Renal pelvis (tissue), 1 donor: ENCODE measurements at regions not wholly inside any gene's neighbourhood (a gene's known extent, or its start where the extent isn't known, plus 50 kb on each side); places are given as distances from the start of the nearest gene placed in this dataset.
"Not testable (repeated sequence)": the region's sequence is repeated elsewhere in the genome, so short reads cannot be mapped to it uniquely, and the experiment has no call there.

Experiments
- DNase-seq: peaks from one replicate; pipeline ENCODE4 v3.0.0-alpha.2; 2013

- no peak for DNase-seq
Observed at GRCh38 chr12:124130691-124131591, 157.9 kb downstream of the ZNF664 start.

- DNase-seq = no peak
Observed at GRCh38 chr12:124131659-124132058, 158.6 kb downstream of the ZNF664 start.

- DNase-seq = no peak
Observed at GRCh38 chr12:124132530-124132929, 159.5 kb downstream of the ZNF664 start.

GRCh38 chr12:124136796-124137195 is 158.1 kb upstream of the RFLNA start:
- no peak for DNase-seq

GRCh38 chr12:124140944-124141486 is 153.9 kb upstream of the RFLNA start:
- no peak for DNase-seq

GRCh38 chr12:124141611-124142010 is 153.3 kb upstream of the RFLNA start:
- not testable (repeated sequence) for DNase-seq

GRCh38 chr12:124142395-124143035 is 152.4 kb upstream of the RFLNA start:
- DNase-seq = no peak

- DNase-seq = no peak
Observed at GRCh38 chr12:124143726-124144125, 151.2 kb upstream of the RFLNA start.

GRCh38 chr12:124144531-124145194 is 150.2 kb upstream of the RFLNA start:
- DNase-seq = no peak

GRCh38 chr12:124147027-124147426 is 147.9 kb upstream of the RFLNA start:
- DNase-seq = no peak

GRCh38 chr12:124147575-124147974 is 147.3 kb upstream of the RFLNA start:
- DNase-seq = no peak

GRCh38 chr12:124148481-124149273 is 146.2 kb upstream of the RFLNA start:
- no peak for DNase-seq

GRCh38 chr12:124149287-124149686 is 145.6 kb upstream of the RFLNA start:
- no peak for DNase-seq

- DNase-seq = no peak
Observed at GRCh38 chr12:124150168-124150567, 144.7 kb upstream of the RFLNA start.

GRCh38 chr12:124151583-124151982 is 143.3 kb upstream of the RFLNA start:
- DNase-seq = no peak

GRCh38 chr12:124152731-124153130 is 142.2 kb upstream of the RFLNA start:
- DNase-seq = no peak

- no peak for DNase-seq
Observed at GRCh38 chr12:124153392-124153791, 141.5 kb upstream of the RFLNA start.

GRCh38 chr12:124157406-124157805 is 137.5 kb upstream of the RFLNA start:
- no peak for DNase-seq

- no peak for DNase-seq
Observed at GRCh38 chr12:124159655-124160054, 135.2 kb upstream of the RFLNA start.

- no peak for DNase-seq
Observed at GRCh38 chr12:124160097-124160756, 134.7 kb upstream of the RFLNA start.

GRCh38 chr12:124161402-124161801 is 133.5 kb upstream of the RFLNA start:
- not testable (repeated sequence) for DNase-seq
